Endodermal cell (in vitro differentiated cells): ENCODE measurements at regions not wholly inside any gene's neighbourhood (a gene's known extent, or its start where the extent isn't known, plus 50 kb on each side); places are given as distances from the start of the nearest gene placed in this dataset.

Experiments
- DNase-seq: peaks from one replicate; pipeline ENCODE4 v3.0.0-alpha.2; 2017
- H3K27ac ChIP-seq: 2 replicates; pipeline ENCODE4 v1.5.1; 2013; ENCODE audit warnings: mild to moderate bottlenecking, low read depth, low read length, moderate library complexity
- H3K27me3 ChIP-seq: 2 replicates; pipeline ENCODE4 v1.6.1; 2013; ENCODE audit warnings: mild to moderate bottlenecking, low read length, moderate library complexity; ENCODE audit not compliant: insufficient read depth, control insufficient read depth, poor library complexity, severe bottlenecking
- H3K36me3 ChIP-seq: 2 replicates; pipeline ENCODE4 v1.7.0; 2013; ENCODE audit warnings: mild to moderate bottlenecking, low read length, moderate library complexity; ENCODE audit not compliant: control insufficient read depth, insufficient read depth
- H3K4me1 ChIP-seq: one replicate; pipeline ENCODE4 v1.7.0; 2013; ENCODE audit warnings: low read length; ENCODE audit not compliant: control insufficient read depth, insufficient read depth
- H3K4me3 ChIP-seq: 2 replicates; pipeline ENCODE4 v1.5.1; 2013; ENCODE audit warnings: mild to moderate bottlenecking, low read length, moderate library complexity
- H3K9ac ChIP-seq: 2 replicates; pipeline ENCODE4 v1.6.1; 2013; ENCODE audit warnings: mild to moderate bottlenecking, low read length, moderate library complexity; ENCODE audit not compliant: poor library complexity, severe bottlenecking; ENCODE audit errors: extremely low read depth
- H3K9me3 ChIP-seq: 2 replicates; pipeline ENCODE4 v1.6.1; 2013; ENCODE audit warnings: mild to moderate bottlenecking, low read length, moderate library complexity; ENCODE audit not compliant: control insufficient read depth
- H3K27ac Mint-ChIP-seq: 2 replicates; pipeline ENCODE4 v1.8.0; 2020; ENCODE audit warnings: mixed read lengths
- H3K27me3 Mint-ChIP-seq: 2 replicates; pipeline ENCODE4 v1.8.0; 2021; ENCODE audit warnings: mild to moderate bottlenecking, mixed read lengths; ENCODE audit not compliant: insufficient read depth
- H3K36me3 Mint-ChIP-seq: 2 replicates; pipeline ENCODE4 v1.8.0; 2020; ENCODE audit warnings: low read depth, mixed read lengths
- H3K4me1 Mint-ChIP-seq: 2 replicates; pipeline ENCODE4 v1.8.0; 2020; ENCODE audit warnings: mixed read lengths
- H3K4me3 Mint-ChIP-seq: 2 replicates; pipeline ENCODE4 v1.8.0; 2020; ENCODE audit warnings: mild to moderate bottlenecking, moderate library complexity, mixed read lengths
- H3K9me3 Mint-ChIP-seq: 2 replicates; pipeline ENCODE4 v1.8.0; 2020; ENCODE audit warnings: mild to moderate bottlenecking, mixed read lengths
- WGBS, 2 experiments: methylation state at CpG; one replicate each; pipeline versions ENCODE4 v1.1.5 to v1.1.7; 2013; ENCODE audit warnings: missing lambda C conversion rate in 2 of 2, mixed read lengths in 1 of 2; ENCODE audit not compliant: insufficient coverage in 1 of 2, insufficient read length in 1 of 2; 5-methylcytosine and 5-hydroxymethylcytosine counted together
- TF ChIP-seq, protein P1 (sequence below): fragments of 200-600 bp; sonication (generic); conservative IDR thresholded peaks from 2 replicates; pipeline ENCODE4 v1.5.0; 2021; ENCODE audit warnings: antibody characterized with exemption, mild to moderate bottlenecking

GRCh38 chr6:93917216-93917615 lies 497.9 kb upstream of the EPHA7 start:
- no peaks in the 10 kb centered on the region for H3K27me3 Mint-ChIP-seq
- H3K9me3 Mint-ChIP-seq = no peaks in the 10 kb centered on the region
- TF ChIP-seq, protein P1, sequence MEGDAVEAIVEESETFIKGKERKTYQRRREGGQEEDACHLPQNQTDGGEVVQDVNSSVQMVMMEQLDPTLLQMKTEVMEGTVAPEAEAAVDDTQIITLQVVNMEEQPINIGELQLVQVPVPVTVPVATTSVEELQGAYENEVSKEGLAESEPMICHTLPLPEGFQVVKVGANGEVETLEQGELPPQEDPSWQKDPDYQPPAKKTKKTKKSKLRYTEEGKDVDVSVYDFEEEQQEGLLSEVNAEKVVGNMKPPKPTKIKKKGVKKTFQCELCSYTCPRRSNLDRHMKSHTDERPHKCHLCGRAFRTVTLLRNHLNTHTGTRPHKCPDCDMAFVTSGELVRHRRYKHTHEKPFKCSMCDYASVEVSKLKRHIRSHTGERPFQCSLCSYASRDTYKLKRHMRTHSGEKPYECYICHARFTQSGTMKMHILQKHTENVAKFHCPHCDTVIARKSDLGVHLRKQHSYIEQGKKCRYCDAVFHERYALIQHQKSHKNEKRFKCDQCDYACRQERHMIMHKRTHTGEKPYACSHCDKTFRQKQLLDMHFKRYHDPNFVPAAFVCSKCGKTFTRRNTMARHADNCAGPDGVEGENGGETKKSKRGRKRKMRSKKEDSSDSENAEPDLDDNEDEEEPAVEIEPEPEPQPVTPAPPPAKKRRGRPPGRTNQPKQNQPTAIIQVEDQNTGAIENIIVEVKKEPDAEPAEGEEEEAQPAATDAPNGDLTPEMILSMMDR = no peak
- H3K9ac ChIP-seq = no peak overlapping the region
- DNase-seq = no peak
- H3K27ac Mint-ChIP-seq = no peak overlapping the region
- peaks cover 2% of the 10 kb centered on the region for H3K4me1 Mint-ChIP-seq
- no peak overlapping the region for H3K4me3 Mint-ChIP-seq
- WGBS, 2 experiments = 83 to 97% methylated on average over 1 of the region's 1 CpG
- H3K27ac ChIP-seq = no peak overlapping the region
- H3K36me3 ChIP-seq = no peaks in the 10 kb centered on the region
- no peaks in the 10 kb centered on the region for H3K4me1 ChIP-seq
- H3K27me3 ChIP-seq = no peaks in the 10 kb centered on the region
- H3K36me3 Mint-ChIP-seq = peaks cover 3% of the 10 kb centered on the region
- peaks cover 5% of the 10 kb centered on the region for H3K9me3 ChIP-seq
- no peak overlapping the region for H3K4me3 ChIP-seq

DNA sequence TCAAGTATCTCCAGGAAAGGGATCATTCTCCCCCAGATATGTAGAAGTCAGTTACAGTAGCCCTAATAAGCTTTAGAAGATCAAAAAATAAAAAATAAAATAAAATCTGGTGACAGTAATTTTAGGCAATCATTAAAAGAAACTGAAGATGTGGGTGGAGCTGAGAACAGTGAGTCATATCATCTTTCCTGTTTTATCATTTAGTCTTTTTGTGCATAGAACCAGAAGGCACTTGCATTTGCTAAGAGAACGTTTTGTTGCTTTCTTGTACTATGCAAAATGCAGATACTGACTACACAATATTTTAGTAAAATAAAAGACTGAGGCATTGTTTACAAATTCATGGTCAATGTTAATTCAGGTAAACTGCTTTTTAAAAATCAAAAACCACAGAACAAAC lies 497.4 kb upstream of the EPHA7 start:
- no peak overlapping the region for H3K9ac ChIP-seq
- H3K27me3 Mint-ChIP-seq = no peaks in the 10 kb centered on the region
- DNase-seq = no peak
- H3K9me3 ChIP-seq = peaks cover 5% of the 10 kb centered on the region
- no peaks in the 10 kb centered on the region for H3K36me3 ChIP-seq
- H3K4me3 ChIP-seq = no peak overlapping the region
- TF ChIP-seq, protein P1 = no peak
- H3K4me1 ChIP-seq = no peaks in the 10 kb centered on the region
- H3K4me3 Mint-ChIP-seq = no peak overlapping the region
- H3K4me1 Mint-ChIP-seq = peaks cover 2% of the 10 kb centered on the region
- H3K9me3 Mint-ChIP-seq = no peaks in the 10 kb centered on the region
- H3K27ac Mint-ChIP-seq = no peak overlapping the region
- no peak overlapping the region for H3K27ac ChIP-seq
- 100% methylated on average over 1 of the region's 1 CpG; no CpG with 5 or more reads in 1 of the 2 experiments for WGBS, 2 experiments
- no peaks in the 10 kb centered on the region for H3K27me3 ChIP-seq
- peaks cover 3% of the 10 kb centered on the region for H3K36me3 Mint-ChIP-seq

DNA sequence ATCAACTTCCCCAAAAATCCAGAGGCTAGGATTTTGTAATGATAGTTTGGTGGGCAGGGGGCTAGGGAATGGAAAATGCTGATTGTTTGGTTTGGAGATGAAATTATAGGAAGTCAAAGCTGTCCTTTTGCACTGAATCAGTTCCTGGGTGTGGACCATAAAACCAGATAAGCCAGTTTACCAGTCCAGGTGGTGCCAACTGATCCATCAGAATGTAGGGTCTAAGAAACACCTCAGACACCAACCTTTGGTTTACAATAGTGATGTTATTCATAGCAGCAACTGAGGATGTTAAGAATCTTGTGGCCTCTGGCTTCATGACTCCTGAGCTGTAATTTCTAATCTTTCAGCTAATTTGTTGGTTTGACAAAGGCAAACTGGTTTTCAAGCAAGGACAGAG lies 496.6 kb upstream of the EPHA7 start:
- no peak overlapping the region for H3K27ac ChIP-seq
- DNase-seq = no peak
- H3K4me1 ChIP-seq = no peaks in the 10 kb centered on the region
- Mint-ChIP-seq H3K9me3 (no peaks in the 10 kb centered on the region), H3K27me3 (no peaks in the 10 kb centered on the region), H3K27ac (no peak overlapping the region), H3K4me1 (peaks cover 5% of the 10 kb centered on the region), H3K36me3 (peaks cover 3% of the 10 kb centered on the region), H3K4me3 (no peak overlapping the region)
- H3K9ac ChIP-seq = no peak overlapping the region
- peaks cover 5% of the 10 kb centered on the region for H3K9me3 ChIP-seq
- H3K36me3 ChIP-seq = no peaks in the 10 kb centered on the region
- TF ChIP-seq, protein P1 = no peak
- no peaks in the 10 kb centered on the region for H3K27me3 ChIP-seq
- no peak overlapping the region for H3K4me3 ChIP-seq
